Endothelial cell of umbilical vein (primary cell): ENCODE measurements at regions not wholly inside any gene's neighbourhood (a gene's known extent, or its start where the extent isn't known, plus 50 kb on each side); places are given as distances from the start of the nearest gene placed in this dataset.

Experiments used
- BruUV-seq: library from RNA; stranded (reverse); fragments of 400-500 nt; replicated peaks from 2 replicates; lab custom pipeline; 2021; lab: Mats Ljungman, UMichigan
- CTCF ChIA-PET: fragments of 300-600, 350-600 bp; sonication (Branson Sonifier 250); formaldehyde crosslinking; loops from one replicate; lab custom pipeline; 2021; ENCODE audit warnings: antibody characterized with exemption, inconsistent platforms; lab: Charles Lee
- POLR2A ChIA-PET: fragments of 300-600, 350-600 bp; sonication (Branson Sonifier 250); formaldehyde crosslinking; loops from one replicate; lab custom pipeline; 2021; ENCODE audit warnings: antibody characterized with exemption, inconsistent platforms; lab: Charles Lee
- DNase-seq: peaks from one replicate; pipeline ENCODE4 v3.0.0-alpha.2; 2011; ENCODE audit warnings: low read depth, low spot score
- FAIRE-seq: peaks from 2 replicates; lab custom pipeline; 2011; peaks lifted over from hg19 to GRCh38; lab: Jason Lieb, UNC
- H2AFZ ChIP-seq: 2 replicates; pipeline ENCODE4 v1.6.0; 2012; ENCODE audit warnings: low read depth, low read length, control low read depth, inconsistent platforms
- H3K27ac ChIP-seq: 2 replicates; pipeline ENCODE4 v1.5.1; 2011; ENCODE audit warnings: low read depth, mild to moderate bottlenecking, control low read depth, low read length, moderate library complexity; ENCODE audit not compliant: insufficient read depth
- H3K27me3 ChIP-seq, 2 experiments: 2 replicates each; pipeline versions ENCODE4 v1.6.0 to v1.6.1; 2011; ENCODE audit warnings: low read length in 2 of 2, mixed read lengths in 1 of 2; ENCODE audit not compliant: control insufficient read depth in 2 of 2, insufficient read depth in 2 of 2
- H3K36me3 ChIP-seq, 2 experiments: 2 replicates in 1 of 2; 3 replicates in 1 of 2; pipeline ENCODE4 v1.5.1; 2011; ENCODE audit warnings: low read length in 2 of 2, mild to moderate bottlenecking in 1 of 2, moderate library complexity in 1 of 2; ENCODE audit not compliant: control insufficient read depth in 2 of 2, insufficient read depth in 2 of 2; ENCODE audit errors: extremely low read depth in 1 of 2
- H3K4me1 ChIP-seq: 3 replicates; pipeline ENCODE4 v1.5.1; 2011; ENCODE audit warnings: mild to moderate bottlenecking, low read length; ENCODE audit not compliant: control insufficient read depth, insufficient read depth; ENCODE audit errors: extremely low read depth
- H3K4me2 ChIP-seq: 2 replicates; pipeline ENCODE4 v1.6.1; 2011; ENCODE audit warnings: low read length, control low read depth, mixed read lengths; ENCODE audit not compliant: insufficient read depth
- H3K4me3 ChIP-seq, 3 experiments: fragments of 200-600 bp in 1 of 3; sonication (generic), shearing (Covaris generic) in 1 of 3; replicated peaks in 1 of 3; 2 replicates each; pipeline ENCODE4 v1.5.1; 2011 to 2016; ENCODE audit warnings: control low read depth in 3 of 3, low read length in 3 of 3, mild to moderate bottlenecking in 2 of 3, inconsistent platforms in 1 of 3, low read depth in 1 of 3, moderate library complexity in 1 of 3; ENCODE audit not compliant: insufficient read depth in 1 of 3
- H3K79me2 ChIP-seq: 2 replicates; pipeline ENCODE4 v1.6.0; 2012; ENCODE audit warnings: low read length, inconsistent platforms; ENCODE audit not compliant: control insufficient read depth, insufficient read depth
- H3K9ac ChIP-seq: replicated peaks from 2 replicates; pipeline ENCODE3; 2011; ENCODE audit warnings: low read length, control low read depth; ENCODE audit not compliant: insufficient read depth; ENCODE audit errors: extremely low read depth
- H3K9me1 ChIP-seq: replicated peaks from 3 replicates; pipeline ENCODE4 v1.6.0; 2011; ENCODE audit warnings: mild to moderate bottlenecking, low read length; ENCODE audit not compliant: control insufficient read depth, insufficient read depth; ENCODE audit errors: extremely low read depth
- H3K9me3 ChIP-seq: replicated peaks from 2 replicates; pipeline ENCODE4 v1.5.1; 2012; ENCODE audit warnings: low read length, inconsistent platforms; ENCODE audit not compliant: control insufficient read depth, insufficient read depth
- H4K20me1 ChIP-seq: replicated peaks from 2 replicates; pipeline ENCODE3; 2011; ENCODE audit warnings: mild to moderate bottlenecking, low read length; ENCODE audit not compliant: control insufficient read depth, insufficient read depth; ENCODE audit errors: extremely low read depth
- CTCF ChIP-seq, 2 donors: IDR thresholded peaks; 1 replicate in 1 of 2; 2 replicates in 1 of 2; pipeline ENCODE4 v1.5.1; 2011; ENCODE audit warnings: low read length in 2 of 2, mild to moderate bottlenecking in 2 of 2, moderate library complexity in 2 of 2, control low read depth in 1 of 2, inconsistent platforms in 1 of 2, low read depth in 1 of 2; ENCODE audit not compliant: insufficient read depth in 1 of 2; ENCODE audit errors: extremely low read depth in 1 of 2
- EZH2 ChIP-seq: IDR thresholded peaks from 2 replicates; pipeline ENCODE4 v1.6.1; 2012; ENCODE audit warnings: borderline replicate concordance, low read depth, mild to moderate bottlenecking, moderate library complexity, low read length, inconsistent platforms; ENCODE audit not compliant: severe bottlenecking
- FOS ChIP-seq: IDR thresholded peaks from 2 replicates; pipeline ENCODE4 v1.6.1; 2011; ENCODE audit warnings: mild to moderate bottlenecking, low read length, moderate library complexity, borderline replicate concordance; ENCODE audit not compliant: insufficient read depth
- GATA2 ChIP-seq: IDR thresholded peaks from 2 replicates; pipeline ENCODE4 v1.7.0; 2011; ENCODE audit warnings: low read depth, mild to moderate bottlenecking, moderate library complexity, mixed read lengths, low read length; ENCODE audit not compliant: insufficient read length, insufficient read depth
- JUN ChIP-seq: IDR thresholded peaks from 2 replicates; pipeline ENCODE4 v1.6.1; 2011; ENCODE audit warnings: borderline replicate concordance, low read depth; ENCODE audit not compliant: insufficient read length, insufficient read depth
- MAX ChIP-seq: IDR thresholded peaks from 2 replicates; pipeline ENCODE4 v1.6.1; 2011; ENCODE audit not compliant: insufficient read depth, insufficient read length
- MYC ChIP-seq: IDR thresholded peaks from one replicate; pipeline ENCODE4 v1.6.1; 2011; ENCODE audit warnings: mild to moderate bottlenecking, low read depth, low read length
- POLR2A ChIP-seq: IDR thresholded peaks from 2 replicates; pipeline ENCODE4 v1.6.1; 2012; ENCODE audit warnings: low read depth, mild to moderate bottlenecking, control low read depth, low read length
- POLR2AphosphoS5 ChIP-seq: IDR thresholded peaks from 2 replicates; pipeline ENCODE4 v1.6.1; 2012; ENCODE audit warnings: low read depth, mild to moderate bottlenecking, control low read depth, low read length, moderate library complexity; ENCODE audit not compliant: insufficient read depth
- dilution Hi-C: fragments of 300-500 bp; cut with MboI; formaldehyde crosslinking; loops from one replicate; pipeline ENCODE4 v1.15.0; 2019; ENCODE audit warnings: low sequenced_read_pairs; ENCODE audit not compliant: extremely low pct_ligation_motif_present
- intact Hi-C: fragments of 100-400 bp; cut with micrococcal nuclease; formaldehyde crosslinking; loops from one replicate; pipeline ENCODE4 v1.10.0; 2022

- TF ChIP-seq GATA2 (no peak), FOS (no peak), EZH2 (no peak), JUN (no peak), POLR2AphosphoS5 (no peak), POLR2A (no peak), CTCF (IDR thresholded peaks at IDR 0.05; ENCODE audit: extremely low read depth in 1 of 2, insufficient read depth in 1 of 2, low read depth in 1 of 2, low read length in 2 of 2) (no peak), MYC (no peak), MAX (no peak)
- dilution Hi-C loops = no loop called here
- POLR2A ChIA-PET = no interaction called here
These were observed 665.5 kb upstream of the POM121L12 start for GRCh38 chr7:52369922-52370321.

More at GRCh38 chr7:52369922-52370321, 665.5 kb upstream of the POM121L12 start:
- Histone ChIP-seq H3K79me2 (no peaks in the 10 kb centered on the region), H3K9me1 (no peaks in the 10 kb centered on the region), H4K20me1 (no peaks in the 10 kb centered on the region), H3K27me3 (no peaks in the 10 kb centered on the region), H2AFZ (no peak overlapping the region), H3K4me3 (no peak overlapping the region), H3K36me3 (no peaks in the 10 kb centered on the region), H3K9me3 (no peaks in the 10 kb centered on the region), H3K4me1 (no peaks in the 10 kb centered on the region), H3K9ac (no peak overlapping the region), H3K4me2 (no peak overlapping the region), H3K27ac (no peak overlapping the region)
- CTCF ChIA-PET = no interaction called here
- FAIRE-seq (no peak), DNase-seq (no peak)
- BruUV-seq = no TSS peak
- intact Hi-C loops = no loop called here
